ENCODE measurements at regions not wholly inside any gene's neighbourhood (a gene's known extent, or its start where the extent isn't known, plus 50 kb on each side); places are given as distances from the start of the nearest gene placed in this dataset.

DNA sequence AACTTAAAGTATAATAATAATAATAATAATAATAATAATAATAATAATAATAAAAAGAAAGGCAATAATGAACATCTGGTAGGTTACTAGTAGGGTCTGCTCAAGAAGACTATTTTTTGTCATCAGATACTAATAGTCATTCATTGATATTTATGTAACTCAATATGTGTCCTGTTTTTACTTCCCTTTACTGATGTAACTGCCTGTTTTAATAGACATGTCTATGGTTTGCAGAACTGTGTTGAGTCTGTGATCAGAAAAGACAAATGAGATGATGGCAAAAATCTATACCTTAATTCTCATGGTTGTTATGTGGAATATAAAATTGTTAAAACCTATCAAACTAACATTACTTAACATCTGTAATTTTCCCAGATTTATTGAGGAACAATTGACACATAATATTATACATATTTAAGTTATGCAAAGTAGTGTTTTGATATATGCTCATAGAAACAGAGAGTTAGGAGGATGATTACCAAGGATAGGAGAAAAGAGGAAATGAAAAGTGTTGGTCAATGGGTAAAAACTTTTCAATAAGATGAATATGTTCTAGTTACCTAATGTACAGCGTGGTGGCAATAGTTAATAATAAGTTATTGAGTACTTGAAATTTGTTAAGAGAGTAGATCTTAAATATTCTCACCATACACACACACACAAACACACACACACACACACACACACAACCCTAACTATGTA lies 699.4 kb downstream of the ZPLD1 start:
- TF ChIP-seq, protein P1, sequence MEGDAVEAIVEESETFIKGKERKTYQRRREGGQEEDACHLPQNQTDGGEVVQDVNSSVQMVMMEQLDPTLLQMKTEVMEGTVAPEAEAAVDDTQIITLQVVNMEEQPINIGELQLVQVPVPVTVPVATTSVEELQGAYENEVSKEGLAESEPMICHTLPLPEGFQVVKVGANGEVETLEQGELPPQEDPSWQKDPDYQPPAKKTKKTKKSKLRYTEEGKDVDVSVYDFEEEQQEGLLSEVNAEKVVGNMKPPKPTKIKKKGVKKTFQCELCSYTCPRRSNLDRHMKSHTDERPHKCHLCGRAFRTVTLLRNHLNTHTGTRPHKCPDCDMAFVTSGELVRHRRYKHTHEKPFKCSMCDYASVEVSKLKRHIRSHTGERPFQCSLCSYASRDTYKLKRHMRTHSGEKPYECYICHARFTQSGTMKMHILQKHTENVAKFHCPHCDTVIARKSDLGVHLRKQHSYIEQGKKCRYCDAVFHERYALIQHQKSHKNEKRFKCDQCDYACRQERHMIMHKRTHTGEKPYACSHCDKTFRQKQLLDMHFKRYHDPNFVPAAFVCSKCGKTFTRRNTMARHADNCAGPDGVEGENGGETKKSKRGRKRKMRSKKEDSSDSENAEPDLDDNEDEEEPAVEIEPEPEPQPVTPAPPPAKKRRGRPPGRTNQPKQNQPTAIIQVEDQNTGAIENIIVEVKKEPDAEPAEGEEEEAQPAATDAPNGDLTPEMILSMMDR (IDR thresholded peaks at IDR 0.05; ENCODE audit: insufficient read depth, low read length), result no peak
- TF ChIP-seq GABPA (IDR thresholded peaks at IDR 0.05; ENCODE audit: low read depth) (no peak), POLR2AphosphoS5 (IDR thresholded peaks at IDR 0.05; ENCODE audit: low read depth) (no peak)
- TF ChIP-seq, protein P2, sequence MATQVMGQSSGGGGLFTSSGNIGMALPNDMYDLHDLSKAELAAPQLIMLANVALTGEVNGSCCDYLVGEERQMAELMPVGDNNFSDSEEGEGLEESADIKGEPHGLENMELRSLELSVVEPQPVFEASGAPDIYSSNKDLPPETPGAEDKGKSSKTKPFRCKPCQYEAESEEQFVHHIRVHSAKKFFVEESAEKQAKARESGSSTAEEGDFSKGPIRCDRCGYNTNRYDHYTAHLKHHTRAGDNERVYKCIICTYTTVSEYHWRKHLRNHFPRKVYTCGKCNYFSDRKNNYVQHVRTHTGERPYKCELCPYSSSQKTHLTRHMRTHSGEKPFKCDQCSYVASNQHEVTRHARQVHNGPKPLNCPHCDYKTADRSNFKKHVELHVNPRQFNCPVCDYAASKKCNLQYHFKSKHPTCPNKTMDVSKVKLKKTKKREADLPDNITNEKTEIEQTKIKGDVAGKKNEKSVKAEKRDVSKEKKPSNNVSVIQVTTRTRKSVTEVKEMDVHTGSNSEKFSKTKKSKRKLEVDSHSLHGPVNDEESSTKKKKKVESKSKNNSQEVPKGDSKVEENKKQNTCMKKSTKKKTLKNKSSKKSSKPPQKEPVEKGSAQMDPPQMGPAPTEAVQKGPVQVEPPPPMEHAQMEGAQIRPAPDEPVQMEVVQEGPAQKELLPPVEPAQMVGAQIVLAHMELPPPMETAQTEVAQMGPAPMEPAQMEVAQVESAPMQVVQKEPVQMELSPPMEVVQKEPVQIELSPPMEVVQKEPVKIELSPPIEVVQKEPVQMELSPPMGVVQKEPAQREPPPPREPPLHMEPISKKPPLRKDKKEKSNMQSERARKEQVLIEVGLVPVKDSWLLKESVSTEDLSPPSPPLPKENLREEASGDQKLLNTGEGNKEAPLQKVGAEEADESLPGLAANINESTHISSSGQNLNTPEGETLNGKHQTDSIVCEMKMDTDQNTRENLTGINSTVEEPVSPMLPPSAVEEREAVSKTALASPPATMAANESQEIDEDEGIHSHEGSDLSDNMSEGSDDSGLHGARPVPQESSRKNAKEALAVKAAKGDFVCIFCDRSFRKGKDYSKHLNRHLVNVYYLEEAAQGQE (IDR thresholded peaks at IDR 0.05; ENCODE audit: insufficient replicate concordance, low read depth), result no peak

Data from HL-60 (cell line).